HG02852 (cell line): ENCODE measurements at regions not wholly inside any gene's neighbourhood (a gene's known extent, or its start where the extent isn't known, plus 50 kb on each side); places are given as distances from the start of the nearest gene placed in this dataset.

Source experiments
- ATAC-seq: cut with Tn5 transposase; IDR thresholded peaks from one replicate; pipeline ENCODE4 v1.9.1; 2021; ENCODE audit warnings: mild to moderate bottlenecking, moderate library complexity; ENCODE audit not compliant: unreplicated experiment

GRCh38 chr1:117678246-117678977 lies 72.6 kb downstream of the TENT5C start:
- ATAC-seq, result no peak

DNA sequence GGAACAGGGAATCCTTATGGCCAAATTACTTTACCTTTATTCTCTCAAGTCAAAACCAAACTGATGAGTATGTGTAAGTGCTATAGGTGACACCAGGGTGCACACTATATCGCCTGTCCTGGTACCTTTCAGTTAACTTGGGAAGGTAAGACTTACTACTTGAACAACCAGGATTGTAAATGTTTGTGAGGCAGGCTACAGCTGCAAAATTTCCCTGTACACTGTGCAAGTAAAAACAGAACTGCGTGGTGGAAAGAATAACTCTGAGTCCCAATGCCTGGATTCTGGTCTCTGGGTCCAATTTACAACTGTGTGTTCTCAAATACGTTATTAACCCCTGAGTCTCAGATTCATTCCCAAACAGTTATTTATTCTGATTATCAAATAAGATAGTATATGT lies 73.5 kb downstream of the TENT5C start:
- no peak for ATAC-seq

DNA sequence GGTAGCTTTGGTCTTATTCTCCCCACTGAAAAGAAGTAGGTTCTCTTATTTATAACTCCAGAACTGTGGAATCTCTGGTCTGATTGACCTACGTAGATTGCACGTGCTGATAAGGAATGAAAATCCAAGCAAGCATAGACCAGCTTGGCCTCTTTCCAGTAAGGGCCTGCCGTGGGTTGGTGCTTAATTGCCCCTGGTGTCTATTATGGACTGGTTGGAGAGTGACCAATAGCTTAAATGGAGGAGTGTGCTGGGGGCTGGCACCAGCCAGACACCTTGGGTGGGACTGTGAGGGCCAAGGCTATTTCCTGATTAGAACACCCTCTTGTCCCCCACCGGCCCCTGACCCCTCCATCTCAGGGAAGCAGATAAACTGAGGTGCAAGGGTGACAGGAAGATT lies 74.0 kb downstream of the TENT5C start:
- ATAC-seq, result no peak

DNA sequence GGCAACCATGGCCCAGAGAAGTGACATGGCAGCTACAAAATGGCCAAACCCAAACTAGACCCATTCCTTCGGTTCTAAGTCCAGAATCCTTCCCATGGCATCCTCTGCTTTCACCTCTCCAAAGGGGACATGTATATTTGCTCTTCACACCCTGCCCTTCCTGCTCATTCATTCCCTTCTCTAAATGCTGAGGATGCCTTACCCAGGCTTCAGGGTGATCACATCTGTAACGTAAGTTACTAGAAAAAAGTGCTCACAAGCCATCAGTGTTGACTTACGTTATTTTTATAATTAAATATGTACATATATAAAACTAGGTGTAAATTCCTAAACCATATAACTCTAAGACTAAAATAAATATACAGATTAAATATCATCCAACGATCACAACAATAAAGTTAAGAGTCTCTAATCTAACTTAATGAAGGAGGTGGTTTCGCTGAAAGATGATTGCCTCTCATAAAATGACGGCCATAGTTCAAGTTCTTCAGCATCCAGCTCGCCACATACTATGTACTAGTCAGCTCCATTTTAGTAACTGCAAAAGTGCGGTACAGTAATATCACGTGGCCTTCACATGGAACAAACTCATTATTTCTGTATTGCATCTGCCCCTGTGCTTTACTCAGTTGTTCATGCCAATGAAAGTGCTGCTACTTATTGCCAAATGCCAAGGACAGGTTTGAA lies 74.6 kb downstream of the TENT5C start:
- ATAC-seq, result no peak

DNA sequence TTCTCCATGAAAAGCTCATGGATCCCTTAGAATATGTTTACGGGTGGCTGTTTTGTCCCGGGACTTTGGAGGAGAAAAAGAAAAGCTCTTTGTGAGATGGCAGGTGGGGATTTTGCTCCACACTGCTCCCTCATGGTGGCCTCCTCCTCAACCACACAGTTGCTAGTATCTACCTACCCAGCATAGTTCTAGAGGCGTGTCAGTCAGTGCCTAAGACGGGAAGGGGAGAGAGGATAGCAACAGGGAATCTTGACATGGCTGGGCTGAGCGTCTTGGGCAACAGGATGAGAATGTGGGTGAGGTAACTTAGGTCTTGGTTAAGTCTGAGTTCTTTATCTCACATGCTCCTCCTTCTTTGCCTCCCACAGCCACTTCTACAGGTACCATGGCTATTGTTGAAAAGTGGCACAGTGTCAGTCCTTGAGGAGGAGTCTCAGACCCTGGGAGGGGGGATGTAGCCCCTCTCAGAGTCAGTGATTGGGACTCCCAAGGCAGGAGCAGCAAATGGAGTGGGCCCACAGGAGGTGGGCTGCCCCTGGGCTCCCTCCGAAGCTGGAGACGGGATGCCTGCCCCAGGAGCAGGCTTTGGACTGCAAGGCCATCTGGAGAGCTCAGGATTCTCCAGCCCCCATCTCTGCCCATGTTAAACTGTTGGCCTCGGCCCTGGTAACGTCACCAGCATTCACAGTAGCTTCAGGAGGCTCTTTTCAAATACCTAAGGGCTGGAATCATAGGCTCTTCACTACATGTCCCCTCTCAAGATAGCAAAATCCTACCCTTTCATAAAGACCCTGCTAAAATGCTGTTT lies 75.4 kb downstream of the TENT5C start:
- ATAC-seq, result no peak

DNA sequence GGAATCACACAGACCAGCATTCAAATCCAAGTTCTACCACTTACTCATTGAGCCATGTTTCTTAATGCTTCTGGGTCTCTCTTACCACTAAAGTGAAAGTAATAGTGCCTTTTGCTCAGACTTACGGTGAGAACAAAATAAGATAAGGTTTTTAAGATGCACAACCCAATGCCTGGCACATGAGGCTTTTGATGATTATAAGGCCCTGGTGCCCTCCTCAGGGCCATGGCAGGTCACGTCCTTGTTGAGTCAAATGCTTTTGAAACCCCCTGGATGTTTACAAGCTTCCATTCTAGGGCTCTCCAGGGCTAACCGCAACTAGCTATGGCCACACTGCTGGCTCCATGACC lies 76.0 kb downstream of the TENT5C start:
- no peak for ATAC-seq

- ATAC-seq, result no peak
Measured at GRCh38 chr1:117682372-117682771, 76.5 kb downstream of the TENT5C start.

DNA sequence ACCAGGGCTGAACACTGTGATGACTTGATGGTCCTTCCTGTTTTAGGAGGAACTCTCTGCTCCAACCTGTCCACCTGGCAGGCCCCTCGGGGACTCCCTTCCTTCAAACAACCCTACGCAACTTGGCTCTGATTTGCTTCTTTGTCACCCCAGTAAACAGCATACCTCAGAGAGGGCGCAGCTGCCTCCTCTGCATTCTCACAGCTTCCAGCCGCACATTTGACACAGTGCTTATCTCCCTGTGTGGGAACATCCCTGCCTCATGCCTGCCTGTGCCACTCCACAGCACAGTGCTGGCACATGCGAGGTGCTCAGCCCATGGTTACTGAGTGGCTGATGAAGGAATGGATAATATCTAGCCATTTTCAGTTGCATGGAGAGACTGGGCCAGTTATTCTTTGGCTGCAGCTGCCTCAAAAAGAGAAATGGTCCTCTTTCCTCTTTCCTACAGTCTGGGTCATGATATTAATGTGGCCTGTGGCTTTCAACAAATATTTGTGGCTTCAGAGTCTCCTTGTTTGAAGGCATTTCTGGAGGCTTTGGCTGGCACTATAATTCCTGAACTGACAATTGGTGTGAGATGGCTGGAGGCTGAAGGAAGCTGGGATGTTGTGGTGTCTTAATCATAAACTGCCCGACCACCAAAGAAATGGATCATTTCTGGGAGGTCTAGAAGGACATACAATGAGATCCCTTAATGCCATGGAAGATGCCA lies 77.9 kb downstream of the TENT5C start:
- no peak for ATAC-seq

DNA sequence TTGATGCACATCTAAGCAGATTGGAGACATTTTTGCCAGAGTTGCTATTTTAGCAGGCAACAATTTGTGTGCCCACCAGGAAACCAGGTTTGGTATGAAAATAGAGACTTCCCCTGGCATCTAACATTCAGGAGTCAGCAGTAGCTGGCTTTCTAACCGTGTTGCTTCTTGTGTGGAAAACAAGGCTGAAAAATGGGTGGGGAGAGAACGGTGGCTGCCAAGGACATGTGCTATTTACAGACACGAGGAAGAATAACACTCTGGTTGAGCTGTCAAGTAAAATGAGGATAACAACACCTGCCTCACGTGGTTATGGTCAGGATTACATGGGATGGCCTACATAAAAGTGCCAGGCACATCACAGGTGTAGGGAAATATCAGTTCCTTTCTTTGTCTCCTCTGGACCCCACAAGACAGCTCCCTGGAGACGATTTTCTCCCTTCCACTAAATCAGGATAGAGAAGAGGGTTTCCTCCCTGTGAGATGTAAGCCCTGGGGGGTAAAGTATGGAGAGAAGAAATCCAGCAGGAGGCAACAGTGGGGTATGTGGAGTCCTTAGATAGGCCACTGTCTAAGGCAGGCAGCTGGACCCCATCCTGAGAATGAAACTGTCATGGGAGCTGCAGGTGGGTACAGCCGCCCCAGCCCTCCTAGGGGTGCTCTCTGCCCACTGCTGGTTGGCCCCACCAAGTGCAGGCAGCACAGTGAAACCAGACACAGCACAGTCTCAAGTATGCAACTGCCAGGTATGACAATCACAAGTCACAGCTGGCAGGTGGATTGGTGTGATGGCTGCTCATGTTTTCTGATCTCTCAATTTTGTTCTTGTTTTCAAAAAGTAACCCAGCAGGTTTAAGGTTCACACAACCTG lies 80.3 kb downstream of the TENT5C start:
- ATAC-seq, result no peak

GRCh38 chr1:117686907-117687306 lies 81.1 kb downstream of the TENT5C start:
- ATAC-seq, result no peak

DNA sequence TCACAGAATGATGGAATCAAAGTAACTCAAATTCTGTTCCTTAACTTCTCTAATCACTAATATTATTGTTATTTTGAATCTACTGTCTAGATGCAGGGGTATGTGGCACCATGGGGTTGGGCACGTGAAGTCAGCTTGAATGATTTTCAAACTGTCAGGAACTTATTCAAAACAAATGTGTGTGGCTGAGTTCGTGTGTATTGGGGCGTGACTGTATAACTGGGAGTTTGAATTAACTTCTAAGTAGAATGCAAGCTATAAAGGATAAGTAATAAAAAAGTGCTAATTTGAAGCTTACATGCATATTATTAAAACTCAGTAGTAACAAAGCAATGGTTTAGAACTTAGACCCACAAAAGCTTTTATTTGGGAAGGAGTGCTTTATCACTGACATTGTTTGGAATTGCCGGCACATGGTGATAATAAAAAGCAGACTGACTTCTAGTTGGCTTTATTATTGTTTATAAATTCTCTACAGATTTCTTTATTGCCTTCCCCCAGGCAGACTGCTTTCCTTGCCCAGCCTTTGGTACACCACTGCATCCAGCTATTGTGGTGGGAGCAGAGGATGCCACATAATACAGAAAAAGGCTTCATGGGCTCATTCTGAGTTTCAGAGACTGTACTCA lies 84.3 kb downstream of the TENT5C start:
- ATAC-seq, result no peak

GRCh38 chr1:117691942-117692341 lies 86.1 kb downstream of the TENT5C start:
- ATAC-seq, result no peak

DNA sequence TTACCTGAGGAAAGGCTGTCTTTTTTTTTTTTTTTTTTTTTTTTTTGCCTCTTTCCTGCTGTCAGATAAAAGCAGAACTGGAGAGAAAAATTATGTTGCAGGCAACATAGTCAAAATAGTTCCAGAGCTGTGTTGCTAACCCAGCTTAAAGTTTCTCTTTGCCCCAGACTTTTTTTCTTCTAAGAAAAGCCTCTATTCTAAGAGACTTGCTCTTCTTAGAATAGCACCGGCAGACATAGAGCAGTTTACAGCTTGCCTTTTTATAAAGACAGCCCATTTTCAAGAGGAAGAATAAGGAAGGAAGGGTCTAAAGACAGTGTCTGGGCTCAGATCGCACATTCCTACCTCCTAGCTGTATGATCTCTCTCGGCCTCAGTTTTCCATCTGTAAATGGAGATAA lies 88.7 kb downstream of the TENT5C start:
- no peak for ATAC-seq

DNA sequence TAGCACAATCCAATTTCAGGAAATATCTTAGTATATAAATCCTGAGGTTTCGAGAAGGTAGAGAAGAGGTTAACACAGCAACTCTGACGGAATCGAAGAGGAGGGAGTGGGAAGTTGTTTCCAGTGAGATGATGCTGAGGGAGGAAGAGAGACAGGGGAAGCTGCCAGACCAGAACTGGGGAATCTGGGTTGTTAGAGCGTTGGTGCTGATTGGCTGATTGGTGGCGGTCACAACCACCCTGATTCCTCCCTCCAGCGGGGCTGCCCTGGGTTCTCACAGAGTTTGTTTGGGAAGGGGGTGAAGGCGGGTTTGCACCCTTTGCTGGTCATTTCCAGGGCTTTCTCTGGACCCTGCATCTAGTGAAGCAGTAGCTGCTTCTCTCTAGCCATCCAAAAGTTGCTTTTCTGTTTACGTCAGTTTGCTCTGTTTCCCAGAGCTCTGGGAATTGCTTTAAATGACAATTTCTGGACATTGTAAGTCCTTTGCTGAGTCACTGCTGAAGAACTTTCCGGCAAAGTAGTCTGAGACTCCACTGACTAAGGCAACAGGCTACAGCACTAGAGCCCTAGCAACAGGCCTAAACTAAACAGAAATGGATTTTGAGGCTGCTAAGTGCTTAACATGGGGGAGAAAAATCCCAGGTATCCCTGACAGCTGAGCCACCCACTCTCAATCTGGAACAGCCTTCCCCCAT lies 90.1 kb downstream of the TENT5C start:
- no peak for ATAC-seq

GRCh38 chr1:117696561-117696960 lies 90.7 kb downstream of the TENT5C start:
- ATAC-seq, result no peak

- ATAC-seq, result no peak
Measured at GRCh38 chr1:117697220-117697781, 91.5 kb downstream of the TENT5C start.

DNA sequence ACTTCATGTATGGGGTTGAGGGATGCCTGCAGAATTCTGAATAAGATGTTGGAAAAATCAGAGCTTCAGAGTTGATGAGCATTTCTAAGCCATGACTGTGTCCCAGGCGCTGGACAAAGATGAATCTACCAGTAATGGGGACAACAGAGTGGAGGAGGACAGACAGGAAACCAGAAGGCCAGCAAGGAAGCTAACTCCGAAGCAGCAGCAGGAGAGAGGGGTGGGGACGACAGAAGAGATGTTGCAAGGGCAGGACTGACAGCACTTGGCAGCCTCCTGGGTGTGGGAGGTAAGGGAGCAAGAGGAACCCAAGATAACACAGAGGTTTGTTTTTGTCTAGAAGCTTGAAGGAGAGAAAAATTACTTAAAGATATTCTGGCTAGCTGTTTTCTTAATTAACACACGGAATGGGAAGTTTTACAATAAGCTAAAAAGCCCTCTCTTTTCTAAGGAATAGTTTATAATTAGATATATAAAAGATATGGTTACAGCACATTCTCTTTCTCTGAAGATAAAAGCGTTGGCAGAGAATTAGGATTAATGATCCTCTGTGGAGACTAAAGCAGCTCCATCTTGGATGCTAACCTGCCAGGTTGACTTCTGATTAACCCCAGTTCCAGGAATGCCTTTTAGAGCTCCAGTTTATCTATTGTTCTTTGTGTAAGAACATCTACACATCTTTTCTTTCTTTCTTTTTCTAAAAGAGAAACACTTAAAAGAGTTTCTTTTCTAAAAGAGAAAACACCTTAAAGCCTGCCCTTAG lies 92.7 kb downstream of the TENT5C start:
- ATAC-seq, result no peak

DNA sequence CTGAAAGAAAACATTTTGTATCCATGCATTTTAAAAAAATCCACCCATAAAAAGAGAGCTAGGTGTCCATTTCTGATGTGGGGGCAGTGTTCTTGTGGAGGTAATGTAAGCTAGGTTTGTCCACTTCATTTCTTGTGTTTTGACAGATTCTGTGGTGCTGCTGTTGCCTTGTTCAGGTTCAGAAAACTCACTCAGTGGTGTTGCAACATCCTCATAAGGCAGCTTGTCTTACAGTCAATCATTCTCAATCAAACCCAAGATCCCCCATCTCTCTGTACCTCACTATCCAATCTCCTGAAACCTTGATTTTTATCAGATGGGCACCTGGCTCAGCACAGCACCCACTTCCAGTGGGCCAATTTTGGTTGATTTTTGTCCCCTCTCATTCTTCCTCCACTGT lies 94.1 kb downstream of the TENT5C start:
- ATAC-seq, result no peak
